Activated CD8-positive, alpha-beta T cell treated with anti-CD3 and anti-CD28 coated beads for 36 hours (primary cell): ENCODE measurements at regions not wholly inside any gene's neighbourhood (a gene's known extent, or its start where the extent isn't known, plus 50 kb on each side); places are given as distances from the start of the nearest gene placed in this dataset.
"Not testable (repeated sequence)": the region's sequence is repeated elsewhere in the genome, so short reads cannot be mapped to it uniquely, and the experiment has no call there.

Source experiments
- ATAC-seq: fragments of 200-7000 bp; cut with Tn5 transposase; one replicate; pipeline ENCODE4 v1.10.0; 2021; ENCODE audit warnings: mild to moderate bottlenecking, moderate library complexity
- CTCF ChIA-PET: fragments of 350-600 bp; sonication (Branson Sonifier 250); formaldehyde crosslinking; loops from one replicate; lab custom pipeline; 2021; ENCODE audit warnings: antibody characterized with exemption; lab: Charles Lee
- POLR2A ChIA-PET: fragments of 350-600 bp; sonication (Branson Sonifier 250); formaldehyde crosslinking; loops from one replicate; lab custom pipeline; 2021; ENCODE audit warnings: antibody characterized with exemption; lab: Charles Lee
- DNase-seq: peaks from one replicate; pipeline ENCODE4 v3.0.0-alpha.2; 2020
- H3K27ac Mint-ChIP-seq: one replicate; pipeline ENCODE4 v1.8.0; 2021; ENCODE audit warnings: mild to moderate bottlenecking, mixed read lengths
- H3K27me3 Mint-ChIP-seq: one replicate; pipeline ENCODE4 v1.8.0; 2021; ENCODE audit warnings: mixed read lengths
- H3K36me3 Mint-ChIP-seq: one replicate; pipeline ENCODE4 v1.8.0; 2021; ENCODE audit warnings: low read depth, mixed read lengths
- H3K4me1 Mint-ChIP-seq: one replicate; pipeline ENCODE4 v1.8.0; 2021; ENCODE audit warnings: low read depth, mixed read lengths
- H3K4me3 Mint-ChIP-seq: one replicate; pipeline ENCODE4 v1.8.0; 2021; ENCODE audit warnings: mild to moderate bottlenecking, moderate library complexity, mixed read lengths
- H3K9me3 Mint-ChIP-seq: one replicate; pipeline ENCODE4 v1.8.0; 2021; ENCODE audit warnings: mixed read lengths
- intact Hi-C: fragments of 100-400 bp; cut with micrococcal nuclease; formaldehyde crosslinking; loops from one replicate; pipeline ENCODE4 v1.10.0; 2022
- TF ChIP-seq, protein P1 (sequence below): fragments of 200-600 bp; IDR thresholded peaks from one replicate; pipeline ENCODE4 v1.8.0; 2022; ENCODE audit warnings: antibody characterized with exemption, mild to moderate bottlenecking

DNA sequence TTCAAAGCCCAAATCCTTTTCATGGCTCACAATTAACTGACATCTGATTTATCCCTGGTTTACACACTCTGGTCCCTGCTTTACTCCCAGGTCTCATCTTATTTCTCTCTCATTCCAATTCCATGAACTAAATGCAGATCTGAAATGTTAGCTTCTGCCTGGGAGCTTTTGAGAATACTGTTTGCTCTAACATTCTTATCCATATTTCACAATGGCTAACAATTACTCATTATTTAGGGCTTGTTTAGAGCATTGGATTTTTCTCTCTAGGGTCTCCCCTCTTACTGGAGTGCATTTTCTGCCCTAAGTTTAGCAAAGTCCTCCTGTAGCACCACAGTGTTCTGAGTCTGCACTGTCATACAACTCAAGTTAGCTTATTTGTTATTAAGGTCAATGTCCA is 121.5 kb upstream of the HCRTR2 start:
- CTCF ChIA-PET: no interaction called here
- ATAC-seq: no peak

DNA sequence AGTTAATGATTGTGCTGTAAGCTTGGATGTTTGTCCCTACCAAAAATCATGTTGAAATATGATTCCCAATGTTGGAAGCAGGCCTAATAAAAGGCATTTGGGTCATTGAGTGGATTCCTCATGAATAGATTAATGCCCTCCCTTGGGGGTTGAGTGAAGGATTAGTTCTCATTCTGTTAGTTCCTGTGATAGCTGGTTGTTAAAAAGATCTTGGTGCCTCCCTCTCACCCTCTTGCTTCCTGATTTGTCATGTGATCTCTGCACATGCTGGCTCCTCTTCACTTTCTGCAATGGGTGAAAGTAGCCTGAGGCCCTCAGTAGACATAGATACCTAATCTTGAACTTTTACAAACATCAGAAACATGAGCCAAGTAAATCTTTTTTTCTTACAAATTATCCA is 115.6 kb upstream of the HCRTR2 start:
- intact Hi-C loops: no loop called here
- TF ChIP-seq, protein P1, sequence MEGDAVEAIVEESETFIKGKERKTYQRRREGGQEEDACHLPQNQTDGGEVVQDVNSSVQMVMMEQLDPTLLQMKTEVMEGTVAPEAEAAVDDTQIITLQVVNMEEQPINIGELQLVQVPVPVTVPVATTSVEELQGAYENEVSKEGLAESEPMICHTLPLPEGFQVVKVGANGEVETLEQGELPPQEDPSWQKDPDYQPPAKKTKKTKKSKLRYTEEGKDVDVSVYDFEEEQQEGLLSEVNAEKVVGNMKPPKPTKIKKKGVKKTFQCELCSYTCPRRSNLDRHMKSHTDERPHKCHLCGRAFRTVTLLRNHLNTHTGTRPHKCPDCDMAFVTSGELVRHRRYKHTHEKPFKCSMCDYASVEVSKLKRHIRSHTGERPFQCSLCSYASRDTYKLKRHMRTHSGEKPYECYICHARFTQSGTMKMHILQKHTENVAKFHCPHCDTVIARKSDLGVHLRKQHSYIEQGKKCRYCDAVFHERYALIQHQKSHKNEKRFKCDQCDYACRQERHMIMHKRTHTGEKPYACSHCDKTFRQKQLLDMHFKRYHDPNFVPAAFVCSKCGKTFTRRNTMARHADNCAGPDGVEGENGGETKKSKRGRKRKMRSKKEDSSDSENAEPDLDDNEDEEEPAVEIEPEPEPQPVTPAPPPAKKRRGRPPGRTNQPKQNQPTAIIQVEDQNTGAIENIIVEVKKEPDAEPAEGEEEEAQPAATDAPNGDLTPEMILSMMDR: no peak
- Mint-ChIP-seq H3K27ac (no peak overlapping the region), H3K36me3 (no peaks in the 10 kb centered on the region), H3K9me3 (peaks cover 21% of the 10 kb centered on the region), H3K27me3 (no peaks in the 10 kb centered on the region), H3K4me3 (no peak overlapping the region), H3K4me1 (no peaks in the 10 kb centered on the region)
- POLR2A ChIA-PET: no interaction called here
- ATAC-seq: no peak
- no peak for DNase-seq
- CTCF ChIA-PET: no interaction called here

More for the DNA sequence above, 121.5 kb upstream of the HCRTR2 start:
- Mint-ChIP-seq H3K27ac (no peak overlapping the region), H3K36me3 (no peaks in the 10 kb centered on the region), H3K9me3 (peaks cover 13% of the 10 kb centered on the region), H3K27me3 (no peaks in the 10 kb centered on the region), H3K4me3 (no peak overlapping the region), H3K4me1 (no peaks in the 10 kb centered on the region)
- intact Hi-C loops: no loop called here
- TF ChIP-seq, protein P1: no peak
- POLR2A ChIA-PET: no interaction called here
- no peak for DNase-seq

DNA sequence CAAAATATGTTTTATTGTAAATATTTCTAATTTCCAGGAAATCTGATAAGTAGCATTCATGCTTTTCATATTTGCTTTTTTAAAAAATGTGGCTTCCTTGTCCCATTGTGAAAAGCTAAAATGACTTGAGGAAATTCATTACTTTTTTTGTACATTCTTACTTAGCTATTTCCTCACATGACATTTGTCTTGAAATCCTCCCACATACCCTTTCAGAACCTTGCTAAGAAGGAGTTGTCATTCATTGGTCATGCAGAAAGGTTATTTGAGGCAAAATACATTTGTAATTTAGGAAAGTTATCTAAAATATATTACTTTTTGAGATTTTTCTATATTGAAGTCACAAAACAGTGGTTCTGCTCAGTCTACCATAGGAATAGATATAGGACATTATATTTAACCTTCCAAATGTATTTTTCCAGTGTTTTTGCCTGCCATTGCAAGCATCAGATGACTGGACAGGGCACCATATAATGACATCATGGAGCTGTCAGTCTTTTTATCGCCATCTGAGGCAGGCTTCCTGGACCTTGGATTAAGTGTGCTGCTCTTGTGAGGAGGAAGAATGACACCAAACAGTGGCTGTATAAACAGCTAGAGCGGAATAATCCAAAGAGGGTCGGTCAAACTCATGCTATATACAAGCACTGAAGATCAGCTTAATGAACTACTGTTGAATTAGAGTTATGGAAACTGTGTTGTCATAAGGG is 109.4 kb upstream of the HCRTR2 start:
- Mint-ChIP-seq H3K4me1 (no peaks in the 10 kb centered on the region), H3K27me3 (no peaks in the 10 kb centered on the region), H3K36me3 (no peaks in the 10 kb centered on the region), H3K27ac (no peak overlapping the region), H3K4me3 (no peak overlapping the region), H3K9me3 (peaks cover 8% of the 10 kb centered on the region)
- POLR2A ChIA-PET: interaction anchor here (0.6 kb wide), 1 partner anchor 618 kb away, joined by 3 read pairs; no protein-coding TSS in a partner anchor
- no peak for DNase-seq
- TF ChIP-seq, protein P1: no peak
- CTCF ChIA-PET: no interaction called here
- intact Hi-C loops: no loop called here
- no peak for ATAC-seq

DNA sequence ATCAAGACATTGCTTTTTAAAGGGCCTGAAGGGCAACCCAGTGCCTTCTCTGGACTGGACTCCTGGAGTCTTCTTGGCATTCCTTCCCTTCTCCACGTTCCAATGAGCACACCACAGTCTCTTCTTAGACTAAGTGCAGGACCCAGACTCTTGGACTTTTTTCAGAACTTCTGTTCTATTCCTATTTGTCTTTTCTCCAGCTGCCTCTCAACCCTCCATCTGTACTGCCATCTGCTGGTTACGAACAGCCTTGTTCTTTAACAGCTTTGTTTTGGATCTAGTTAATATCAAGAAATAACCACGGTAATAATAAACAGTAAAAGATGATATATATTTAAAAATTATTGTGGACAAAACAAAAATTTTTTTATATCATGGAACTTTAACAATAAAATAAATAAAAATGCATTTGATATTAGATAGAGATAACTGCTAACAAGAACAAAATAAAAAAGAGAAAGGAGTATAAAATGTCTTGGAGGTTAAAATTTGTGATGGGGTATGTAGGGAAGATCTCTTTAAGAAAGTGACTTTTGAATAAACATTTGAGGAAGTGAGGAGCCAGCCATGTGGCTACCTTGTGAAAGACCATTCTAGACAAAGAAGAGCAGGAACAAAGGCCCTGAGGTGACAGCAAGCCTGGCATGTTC is 105.1 kb upstream of the HCRTR2 start:
- ATAC-seq (no peak), DNase-seq (peak; percentile 13)
- Mint-ChIP-seq H3K27me3 (no peaks in the 10 kb centered on the region), H3K9me3 (peaks cover 5% of the 10 kb centered on the region), H3K27ac (no peak overlapping the region), H3K4me1 (no peaks in the 10 kb centered on the region), H3K36me3 (no peaks in the 10 kb centered on the region), H3K4me3 (no peak overlapping the region)
- CTCF ChIA-PET: no interaction called here
- POLR2A ChIA-PET: no interaction called here
- intact Hi-C loops: no loop called here
- TF ChIP-seq, protein P1: no peak

DNA sequence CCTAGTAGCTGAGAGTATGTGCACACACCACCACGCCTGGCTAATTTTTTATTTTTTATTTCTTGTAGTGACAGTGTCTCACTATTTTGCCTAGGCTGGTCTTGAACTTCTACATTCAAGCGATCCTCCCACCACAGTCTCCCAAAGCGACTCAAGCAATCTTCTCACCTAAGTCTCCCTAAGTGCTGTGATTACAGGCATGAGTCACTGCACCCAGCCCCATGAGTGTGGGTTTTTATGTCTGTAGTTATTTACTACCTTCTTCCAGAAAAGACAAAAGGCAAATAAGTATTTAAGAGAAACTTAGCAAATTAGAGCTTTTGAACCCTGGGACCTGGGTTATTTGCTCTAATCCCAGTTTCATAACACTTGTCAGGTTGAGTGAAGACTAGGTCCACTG is 92.3 kb upstream of the HCRTR2 start:
- DNase-seq (no peak), ATAC-seq (no peak)
- Mint-ChIP-seq H3K9me3 (peaks cover 21% of the 10 kb centered on the region), H3K27me3 (no peaks in the 10 kb centered on the region), H3K4me1 (no peaks in the 10 kb centered on the region), H3K36me3 (no peaks in the 10 kb centered on the region), H3K4me3 (no peak overlapping the region), H3K27ac (no peak overlapping the region)
- POLR2A ChIA-PET: no interaction called here
- intact Hi-C loops: no loop called here
- TF ChIP-seq, protein P1: no peak
- CTCF ChIA-PET: no interaction called here

DNA sequence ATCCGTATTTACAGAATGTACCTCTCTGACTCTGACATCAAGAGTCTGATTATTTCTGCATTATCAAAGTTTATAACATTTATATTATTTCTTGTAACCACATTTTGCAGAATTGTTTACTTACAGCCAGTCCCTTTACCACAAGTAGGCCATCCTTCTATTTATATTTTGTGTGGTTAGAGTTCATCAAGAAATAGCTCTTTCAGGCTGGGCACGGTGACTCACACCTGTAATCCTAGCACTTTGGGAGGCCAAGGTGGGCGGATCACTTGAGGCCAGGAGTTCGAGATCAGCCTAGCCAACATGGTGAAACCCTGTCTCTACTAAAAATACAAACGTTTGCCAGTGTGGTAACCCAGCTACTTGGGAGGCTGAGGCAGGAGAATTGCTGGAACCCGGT is 86.3 kb upstream of the HCRTR2 start:
- H3K27ac Mint-ChIP-seq, H3K27me3 Mint-ChIP-seq, H3K4me3 Mint-ChIP-seq, intact Hi-C loops, DNase-seq, CTCF ChIA-PET, H3K4me1 Mint-ChIP-seq, H3K36me3 Mint-ChIP-seq, POLR2A ChIA-PET, ATAC-seq: not testable (repeated sequence)
- peaks cover 14% of the 10 kb centered on the region for H3K9me3 Mint-ChIP-seq
